GM21529 (cell line): ENCODE measurements at regions not wholly inside any gene's neighbourhood (a gene's known extent, or its start where the extent isn't known, plus 50 kb on each side); places are given as distances from the start of the nearest gene placed in this dataset.
A peak's percentile ranks its signal among the peaks of the same experiment; 100 is the strongest.

Experiments
- ATAC-seq: cut with Tn5 transposase; IDR thresholded peaks from one replicate; pipeline ENCODE4 v1.9.1; 2021; ENCODE audit not compliant: unreplicated experiment

GRCh38 chr13:51518827-51519226 is 65.4 kb upstream of the WDFY2 start:
- ATAC-seq, result no peak

DNA sequence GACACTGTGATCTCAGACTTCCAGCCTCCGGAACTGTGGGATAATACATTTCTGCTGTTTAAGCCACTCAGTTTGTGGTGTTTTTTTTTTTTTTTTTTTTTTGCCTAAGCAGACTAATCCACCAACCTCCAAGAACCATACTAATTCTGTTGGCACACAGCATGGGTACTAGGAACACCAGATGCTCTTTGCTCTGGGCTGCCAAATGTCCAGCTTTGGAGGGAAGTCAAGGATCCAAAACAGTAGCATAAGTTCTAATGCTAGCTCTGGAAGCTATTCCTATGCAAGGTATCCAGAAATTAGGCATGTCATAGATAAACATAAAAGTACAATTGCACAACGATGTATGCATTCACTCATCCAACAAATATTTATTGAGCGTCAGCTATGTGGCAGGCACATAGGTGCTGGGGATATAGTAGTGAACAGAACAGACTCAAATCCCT is 64.5 kb upstream of the WDFY2 start:
- no peak for ATAC-seq

DNA sequence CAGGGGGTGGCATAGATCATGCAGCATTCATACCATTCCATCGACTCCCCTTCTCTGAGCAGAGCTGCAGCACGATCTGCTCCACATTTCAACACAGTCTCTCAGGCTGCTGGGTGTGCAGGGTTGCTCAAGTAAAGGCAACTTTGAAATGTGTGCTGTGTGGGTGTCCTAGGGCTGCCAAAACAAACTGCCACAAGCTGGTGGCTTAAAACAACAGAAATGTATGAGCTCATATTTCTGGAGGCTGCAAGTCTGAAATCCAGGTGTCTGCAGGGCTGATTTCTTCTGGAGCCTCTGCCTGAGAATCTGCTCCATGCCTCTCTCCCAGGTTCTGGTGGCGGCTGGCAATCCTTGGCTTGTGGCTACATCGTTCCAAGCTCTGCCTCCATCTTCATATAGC is 63.7 kb upstream of the WDFY2 start:
- no peak for ATAC-seq

GRCh38 chr13:51523082-51523518 is 61.2 kb upstream of the WDFY2 start:
- ATAC-seq, result no peak

GRCh38 chr13:51524312-51524711 is 60.0 kb upstream of the WDFY2 start:
- no peak for ATAC-seq

- no peak for ATAC-seq
Observed at GRCh38 chr13:51524829-51525566, 59.3 kb upstream of the WDFY2 start.

- ATAC-seq, result no peak
Observed at GRCh38 chr13:51525567-51526167, 58.6 kb upstream of the WDFY2 start.

DNA sequence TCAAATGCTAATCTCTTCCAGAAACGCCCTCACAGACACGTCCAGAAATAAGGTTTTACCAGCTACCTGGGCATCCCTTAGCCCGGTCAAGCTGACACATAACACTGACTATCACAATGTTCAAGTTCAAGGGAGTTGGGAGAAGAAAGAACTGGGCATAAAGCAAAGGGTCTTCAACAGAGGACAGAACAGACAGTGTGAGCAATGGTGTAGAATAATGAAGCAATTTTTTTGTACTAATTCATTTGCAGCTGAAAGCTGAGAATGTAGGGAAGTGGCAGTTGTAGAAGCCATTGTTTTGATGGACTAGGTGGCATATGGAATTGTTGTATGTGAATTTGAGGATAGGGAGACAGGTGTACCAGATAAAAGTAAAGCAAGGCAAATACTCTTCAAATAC is 58.1 kb upstream of the WDFY2 start:
- ATAC-seq, result no peak

GRCh38 chr13:51532736-51533197 is 51.5 kb upstream of the WDFY2 start:
- no peak for ATAC-seq

DNA sequence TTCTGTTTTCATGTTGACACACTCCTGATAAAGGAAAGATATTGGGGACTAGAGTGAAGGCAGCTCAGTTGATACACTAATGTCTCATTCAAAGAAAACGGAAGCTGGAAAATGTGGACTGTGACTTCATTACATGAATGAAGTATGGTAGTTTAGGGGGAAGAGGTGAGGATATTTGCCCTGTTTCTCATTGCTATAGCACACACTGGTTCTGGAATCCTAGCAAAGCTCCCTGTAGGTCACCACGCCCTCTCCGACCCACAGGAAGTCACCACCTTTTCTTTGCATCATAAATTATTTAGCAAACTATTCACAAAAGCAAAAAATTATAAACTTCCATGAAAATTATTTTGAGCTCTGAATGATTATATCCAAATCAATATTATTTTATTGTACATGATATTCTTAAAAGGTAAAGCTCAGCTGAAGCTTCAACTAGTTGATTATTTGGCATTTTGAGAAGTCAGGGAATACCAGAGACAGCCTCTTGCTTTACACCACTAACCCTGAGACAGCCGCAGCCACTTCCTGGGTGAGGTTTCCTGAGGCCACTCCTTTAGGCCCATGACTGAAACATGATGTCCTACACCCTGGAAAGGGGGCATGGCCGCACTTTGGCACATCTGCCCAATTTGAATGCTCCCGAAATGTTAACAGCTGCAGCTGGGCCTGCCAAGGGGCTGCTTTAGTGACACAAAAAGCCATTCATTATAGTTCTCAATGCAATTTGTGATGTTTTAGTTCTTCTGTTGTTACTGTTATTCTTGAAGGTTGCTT is 50.0 kb upstream of the WDFY2 start:
- peak; percentile 53 for ATAC-seq
